ENCODE measurements at regions not wholly inside any gene's neighbourhood (a gene's known extent, or its start where the extent isn't known, plus 50 kb on each side); places are given as distances from the start of the nearest gene placed in this dataset.

- DNase-seq = no peak
These were observed 376.6 kb downstream of the TMA16 start for GRCh38 chr4:163871078-163871477.

GRCh38 chr4:163875327-163875726, 380.8 kb downstream of the TMA16 start:
- DNase-seq = no peak

- no peak for DNase-seq
These were observed 384.0 kb downstream of the TMA16 start for GRCh38 chr4:163878336-163879121.

GRCh38 chr4:163892417-163892816, 397.9 kb downstream of the TMA16 start:
- DNase-seq = no peak

GRCh38 chr4:163895378-163896005, 401.0 kb downstream of the TMA16 start:
- no peak for DNase-seq

- no peak for DNase-seq
These were observed 406.8 kb downstream of the TMA16 start for GRCh38 chr4:163901319-163901718.

- DNase-seq = no peak
These were observed 407.9 kb downstream of the TMA16 start for GRCh38 chr4:163902417-163902816.

- no peak for DNase-seq
These were observed 417.4 kb downstream of the TMA16 start for GRCh38 chr4:163911891-163912290.

- DNase-seq = no peak
These were observed 419.1 kb downstream of the TMA16 start for GRCh38 chr4:163913571-163913970.

- DNase-seq = no peak
These were observed 421.4 kb downstream of the TMA16 start for GRCh38 chr4:163915896-163916295.

GRCh38 chr4:163920426-163920825, 425.9 kb downstream of the TMA16 start:
- DNase-seq = no peak

- no peak for DNase-seq
These were observed 427.8 kb downstream of the TMA16 start for GRCh38 chr4:163922302-163922701.

- no peak for DNase-seq
These were observed 428.6 kb downstream of the TMA16 start for GRCh38 chr4:163923092-163923491.

GRCh38 chr4:163930086-163930485, 435.6 kb downstream of the TMA16 start:
- DNase-seq = no peak

GRCh38 chr4:163932504-163932903, 438.0 kb downstream of the TMA16 start:
- DNase-seq = no peak

GRCh38 chr4:163939597-163939996, 445.1 kb downstream of the TMA16 start:
- DNase-seq = no peak

- DNase-seq = no peak
These were observed 446.9 kb downstream of the TMA16 start for GRCh38 chr4:163941221-163941905.

- no peak for DNase-seq
These were observed 454.5 kb downstream of the TMA16 start for GRCh38 chr4:163948920-163949455.

- no peak for DNase-seq
These were observed 455.6 kb downstream of the TMA16 start for GRCh38 chr4:163949976-163950601.

- DNase-seq = no peak
These were observed 460.8 kb downstream of the TMA16 start for GRCh38 chr4:163955288-163955687.

GRCh38 chr4:163958751-163959150, 464.3 kb downstream of the TMA16 start:
- DNase-seq = no peak

GRCh38 chr4:163959932-163960331, 465.4 kb downstream of the TMA16 start:
- DNase-seq = no peak

GRCh38 chr4:163966612-163967011, 472.1 kb downstream of the TMA16 start:
- no peak for DNase-seq
